GOT3 (cell line): ENCODE measurements at regions not wholly inside any gene's neighbourhood (a gene's known extent, or its start where the extent isn't known, plus 50 kb on each side); places are given as distances from the start of the nearest gene placed in this dataset.
"Not testable (repeated sequence)": the region's sequence is repeated elsewhere in the genome, so short reads cannot be mapped to it uniquely, and the experiment has no call there.

ENCODE experiments used
- DNase-seq: peaks from one replicate; lab custom pipeline; 2025; ENCODE audit warnings: mixed read lengths; lab: John Stamatoyannopoulos, UW

DNA sequence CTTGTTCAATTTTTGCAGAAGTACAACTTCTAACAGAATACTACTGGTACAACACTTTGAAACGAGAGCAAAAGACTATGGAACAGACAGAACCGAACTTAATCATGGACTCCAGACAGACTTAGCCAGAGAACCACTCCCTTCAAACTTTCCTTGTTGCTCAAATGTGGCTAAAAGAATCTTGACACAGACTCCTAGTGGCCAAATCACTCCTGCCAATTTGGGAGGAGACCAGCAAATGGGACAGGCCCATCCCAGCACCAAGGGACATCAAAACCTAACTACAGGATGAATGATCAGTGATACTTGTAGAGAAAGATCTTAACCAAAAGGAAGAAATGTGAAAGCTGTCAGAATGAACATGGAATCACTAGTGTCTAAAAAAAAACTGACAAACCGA, 154.0 kb downstream of the MATN1 start:
- DNase-seq: no peak

DNA sequence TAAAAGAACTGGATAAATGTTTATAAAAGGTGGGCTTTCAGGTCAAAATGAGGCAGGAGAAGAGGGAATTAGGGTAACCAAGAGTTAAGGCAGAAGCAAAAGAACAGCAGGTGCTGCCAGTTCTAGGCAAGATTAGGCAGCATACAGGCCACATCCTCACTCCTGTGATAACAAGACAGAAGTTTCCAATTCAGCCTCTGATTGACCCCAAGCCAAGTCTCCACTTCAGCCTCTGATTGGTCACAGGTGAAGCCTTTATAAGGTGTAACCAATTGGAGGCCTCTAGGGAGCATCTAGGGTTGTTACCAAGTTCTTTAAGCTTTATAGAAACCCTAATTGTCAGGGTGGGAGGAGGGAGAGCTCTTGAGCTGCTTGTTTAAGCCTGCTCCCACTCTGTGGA, 160.8 kb downstream of the MATN1 start:
- no peak for DNase-seq

DNA sequence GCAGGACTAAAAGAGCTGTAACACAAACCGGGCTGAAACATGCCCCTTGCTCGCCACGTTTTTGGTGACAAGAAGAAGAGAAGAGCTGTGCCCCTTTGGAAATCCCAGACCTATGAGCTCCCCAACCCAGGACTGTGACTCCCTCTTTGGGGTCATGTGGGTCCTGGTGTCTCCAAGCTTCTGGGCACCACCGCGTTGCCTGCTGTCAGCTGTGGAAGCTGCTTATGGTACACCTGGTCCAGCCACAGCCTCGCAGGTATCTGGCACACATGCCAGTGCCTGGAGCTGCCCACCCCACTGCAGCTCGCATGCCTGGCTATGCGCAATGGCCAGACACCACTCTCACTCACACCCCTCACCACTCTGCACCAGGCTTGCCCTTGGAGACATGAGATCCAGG, 171.8 kb downstream of the MATN1 start:
- DNase-seq: no peak

DNA sequence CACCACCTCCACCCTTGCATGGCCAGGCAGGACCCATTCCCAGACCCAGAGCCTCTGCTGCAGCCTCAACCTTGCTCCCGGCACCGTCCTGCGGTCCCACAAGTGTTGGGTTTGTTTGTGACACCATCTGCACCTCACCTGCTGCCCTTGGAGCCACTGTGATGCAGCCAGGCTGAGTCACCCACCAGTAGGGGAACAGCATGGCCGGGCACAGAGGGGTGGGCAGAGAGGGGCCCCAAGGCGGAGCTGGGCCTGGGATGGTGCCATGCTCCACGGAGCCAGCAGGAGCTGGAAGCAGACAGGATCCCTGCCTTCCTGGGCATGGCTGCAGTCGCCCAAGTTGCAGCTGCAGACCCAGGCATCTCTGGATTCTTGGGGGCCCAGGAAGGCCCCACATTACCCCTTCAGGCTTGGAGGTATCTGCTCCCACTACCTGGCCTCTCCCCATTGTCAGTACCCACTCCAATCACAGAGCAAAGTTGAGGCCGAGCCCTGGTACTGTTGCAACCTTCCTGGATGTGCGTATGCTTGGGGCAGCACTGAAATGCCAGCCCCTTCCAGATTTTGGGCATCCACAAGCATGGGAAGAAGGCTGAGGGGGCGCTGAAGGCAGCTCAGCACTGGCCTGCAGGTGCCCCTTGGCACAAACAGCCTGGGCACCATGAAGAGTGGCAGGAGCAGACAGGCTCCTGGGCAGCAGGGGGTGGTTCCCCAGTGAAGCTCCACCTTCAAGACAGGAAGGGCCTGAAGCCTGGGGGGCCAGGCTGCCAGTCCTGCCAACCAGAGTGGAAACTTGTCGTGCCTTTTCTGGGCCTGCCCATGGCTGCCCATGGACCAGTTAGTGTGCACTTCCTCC, 172.8 kb downstream of the MATN1 start:
- DNase-seq: no peak

DNA sequence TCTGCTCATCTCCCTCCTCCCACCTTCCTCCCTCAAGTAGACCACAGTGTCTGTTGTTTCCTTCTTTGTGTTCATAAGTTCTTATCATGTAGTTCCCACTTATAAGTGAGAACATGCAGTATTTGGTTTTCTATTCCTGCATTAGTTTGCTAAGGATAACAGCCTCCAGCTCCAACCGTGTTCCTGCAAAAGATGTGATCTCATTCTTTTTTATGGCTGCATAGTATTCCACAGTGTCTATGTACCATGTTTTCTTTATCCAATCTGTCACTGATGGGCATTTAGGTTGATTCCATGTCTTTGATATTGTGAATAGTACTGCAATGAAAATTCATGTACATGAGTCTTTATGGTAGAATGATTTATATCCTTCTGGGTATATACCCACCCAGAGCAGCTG, 173.5 kb downstream of the MATN1 start:
- DNase-seq: not testable (repeated sequence)

DNA sequence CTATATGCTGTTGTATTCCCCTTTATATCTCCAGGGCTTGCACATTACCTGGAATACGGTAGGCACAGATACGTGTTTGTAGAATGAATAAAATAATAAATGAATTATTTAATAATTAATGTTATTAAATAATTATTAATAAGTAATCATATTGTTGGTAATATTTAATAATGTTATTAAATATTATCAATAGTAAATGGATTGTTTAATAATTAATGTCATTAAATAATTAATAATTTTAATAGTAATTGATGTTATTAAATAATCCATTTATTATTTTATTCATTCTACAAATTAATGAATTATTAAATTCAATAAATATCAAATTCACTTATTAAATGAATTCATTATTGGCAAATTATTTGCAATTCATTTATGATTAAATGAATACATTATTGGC, 175.1 kb downstream of the MATN1 start:
- DNase-seq: no peak

DNA sequence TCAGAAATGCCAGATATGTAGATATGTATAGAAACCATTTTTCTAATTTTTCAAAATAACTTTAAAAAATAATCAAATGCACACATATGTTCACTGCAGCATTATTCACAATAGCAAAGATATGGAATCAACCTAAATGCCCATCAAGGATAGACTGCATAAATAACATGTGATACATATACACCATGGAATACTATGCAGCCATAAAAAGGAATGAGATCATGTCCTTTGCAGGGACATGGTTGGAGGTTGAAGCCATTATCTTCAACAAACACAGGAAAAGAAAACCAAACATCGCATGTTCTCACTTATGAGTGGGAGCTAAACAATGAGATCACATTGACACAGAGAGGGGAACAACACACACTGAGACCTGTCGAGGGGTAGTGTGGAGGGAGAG, 176.1 kb downstream of the MATN1 start:
- DNase-seq: not testable (repeated sequence)

DNA sequence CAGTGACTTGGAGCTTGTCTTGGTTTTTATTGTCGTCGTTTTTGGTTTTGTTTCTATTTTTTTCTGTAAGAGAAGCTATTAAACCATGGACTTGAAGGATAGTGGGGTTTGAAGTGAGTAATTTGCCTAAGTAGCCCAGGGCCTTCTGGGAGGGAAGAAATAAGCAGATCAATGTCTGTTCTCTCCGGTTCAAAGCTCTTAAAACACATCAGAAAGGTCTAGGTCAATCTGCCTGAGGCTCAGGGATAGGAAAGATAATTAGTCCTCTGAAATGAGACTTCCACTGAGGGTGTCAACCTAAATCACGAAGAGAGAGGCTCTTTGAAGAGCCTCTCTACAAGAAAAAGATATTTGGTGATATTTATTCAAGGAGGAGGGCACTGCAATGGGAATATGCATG, 178.0 kb downstream of the MATN1 start:
- DNase-seq: no peak

DNA sequence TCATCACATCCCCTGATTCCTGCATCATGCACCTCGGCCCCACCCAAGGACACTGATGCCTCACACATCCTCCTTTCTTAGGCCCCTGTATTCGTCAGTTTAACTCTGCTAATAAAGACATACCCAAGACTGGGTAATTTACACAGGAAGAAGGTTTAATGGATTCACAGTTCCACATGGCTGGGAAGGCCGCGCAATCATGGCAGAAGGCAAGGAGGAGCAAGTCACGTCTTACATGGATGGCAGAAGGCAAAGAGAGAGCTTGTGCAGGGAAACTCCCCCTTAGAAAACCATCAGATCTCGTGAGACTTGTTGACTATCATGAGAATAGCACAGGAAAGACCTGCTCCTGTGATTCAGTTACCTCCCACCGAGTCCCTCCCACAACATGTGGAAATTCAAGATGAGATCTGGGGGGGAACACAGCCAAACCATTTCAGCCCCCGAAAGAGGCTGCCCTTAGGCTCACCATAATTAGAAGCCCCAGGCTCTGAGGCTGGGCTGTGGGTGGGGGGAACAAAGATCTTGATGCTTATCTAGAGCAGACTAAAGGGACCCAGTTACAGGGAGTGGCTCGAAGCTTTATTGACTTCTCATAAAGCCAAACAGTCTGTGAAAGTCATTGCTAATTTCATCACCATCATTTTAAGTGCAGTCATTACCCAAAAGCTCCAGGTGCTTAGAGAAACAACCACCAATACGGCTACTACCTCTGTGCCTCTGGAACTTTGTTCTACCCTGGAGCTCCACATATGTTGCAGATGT, 181.5 kb downstream of the MATN1 start:
- DNase-seq: no peak

DNA sequence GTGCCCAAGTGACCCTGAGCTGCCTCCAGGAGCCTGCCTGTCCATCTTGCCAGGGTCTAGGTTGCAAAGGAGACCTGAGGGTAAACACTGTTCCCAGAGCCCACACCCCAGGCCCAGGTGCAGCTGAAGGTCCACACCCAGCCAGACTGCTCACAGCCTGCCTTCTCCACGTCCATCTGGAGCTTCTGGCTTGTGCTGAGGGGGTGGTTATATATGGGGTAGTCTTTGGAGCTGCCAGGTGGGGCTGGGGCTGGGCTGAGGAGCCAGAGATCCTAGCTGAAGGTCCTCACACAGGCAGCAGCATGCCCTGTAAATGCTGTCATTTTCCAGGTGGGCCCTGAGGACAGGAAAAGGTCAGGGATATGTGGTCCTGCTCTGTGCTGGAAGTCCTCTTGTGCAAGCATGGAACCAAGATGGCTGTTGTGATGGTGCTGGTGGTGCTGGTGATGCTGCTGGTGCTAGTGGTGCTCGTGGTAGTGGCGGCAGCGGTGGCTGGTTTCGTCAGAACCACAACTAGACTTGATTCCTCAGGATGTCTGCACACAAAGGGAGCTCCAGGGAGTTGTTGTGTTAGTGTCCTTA, 182.7 kb downstream of the MATN1 start:
- no peak for DNase-seq

DNA sequence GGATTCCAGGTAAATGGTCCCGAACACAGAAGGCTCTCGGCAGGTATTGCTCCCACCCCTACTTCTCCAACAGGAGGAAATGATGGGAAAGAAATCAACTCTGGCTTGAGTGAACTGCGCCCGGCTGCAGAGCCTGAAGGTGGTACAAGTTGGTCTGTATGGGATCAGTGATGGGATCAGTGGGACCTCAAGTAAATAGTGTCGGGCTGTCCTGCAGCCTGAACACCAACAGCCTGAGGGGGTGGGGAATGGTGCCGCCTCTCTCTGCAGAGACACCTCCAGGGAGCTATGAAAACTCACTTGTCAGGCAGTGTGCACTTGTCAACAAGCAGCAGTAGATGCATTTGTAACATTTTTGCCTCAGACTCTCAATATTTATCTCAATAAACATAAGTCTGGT, 183.5 kb downstream of the MATN1 start:
- no peak for DNase-seq

DNA sequence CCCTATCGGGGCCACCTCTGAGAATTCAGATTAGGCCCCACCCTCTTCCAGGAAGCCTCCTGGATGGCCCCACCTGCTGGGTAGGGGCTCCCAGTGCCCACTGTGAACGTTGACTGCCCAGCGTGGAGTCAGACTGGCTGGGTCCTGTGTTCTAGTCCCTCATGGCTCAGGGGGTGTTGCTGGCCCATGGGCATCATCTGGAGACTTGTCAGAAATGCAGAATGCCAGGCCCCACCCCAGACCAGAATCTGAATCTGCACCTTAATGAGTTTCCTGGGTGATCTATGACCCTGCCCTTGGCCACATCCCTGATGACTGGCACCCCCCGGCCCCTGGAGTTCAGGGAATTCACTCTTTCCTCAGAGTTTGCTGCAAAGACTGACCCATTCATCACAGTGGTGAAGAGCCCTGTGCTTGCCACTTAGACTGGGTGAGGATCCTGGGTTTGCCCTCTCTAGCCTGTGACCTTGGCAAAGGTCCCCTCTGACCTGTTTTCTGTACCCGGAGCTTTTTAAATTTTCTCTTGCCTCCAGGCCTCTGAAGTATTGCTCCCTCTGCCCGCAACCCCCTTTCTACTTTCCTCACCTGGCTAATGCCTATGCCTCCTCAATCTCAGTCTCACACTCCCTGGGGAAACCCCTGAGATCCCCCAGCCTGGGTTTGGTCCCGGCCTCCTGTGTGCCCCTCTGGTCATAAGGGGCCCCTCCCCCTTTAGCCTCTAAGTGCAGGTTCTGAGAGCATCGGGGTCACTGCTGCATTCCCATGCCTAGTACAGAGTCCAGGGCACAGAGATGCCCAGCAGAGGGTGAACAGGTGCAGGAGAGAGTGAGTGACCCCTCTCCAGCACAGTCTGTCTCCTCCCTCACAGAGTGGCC, 184.2 kb downstream of the MATN1 start:
- no peak for DNase-seq

DNA sequence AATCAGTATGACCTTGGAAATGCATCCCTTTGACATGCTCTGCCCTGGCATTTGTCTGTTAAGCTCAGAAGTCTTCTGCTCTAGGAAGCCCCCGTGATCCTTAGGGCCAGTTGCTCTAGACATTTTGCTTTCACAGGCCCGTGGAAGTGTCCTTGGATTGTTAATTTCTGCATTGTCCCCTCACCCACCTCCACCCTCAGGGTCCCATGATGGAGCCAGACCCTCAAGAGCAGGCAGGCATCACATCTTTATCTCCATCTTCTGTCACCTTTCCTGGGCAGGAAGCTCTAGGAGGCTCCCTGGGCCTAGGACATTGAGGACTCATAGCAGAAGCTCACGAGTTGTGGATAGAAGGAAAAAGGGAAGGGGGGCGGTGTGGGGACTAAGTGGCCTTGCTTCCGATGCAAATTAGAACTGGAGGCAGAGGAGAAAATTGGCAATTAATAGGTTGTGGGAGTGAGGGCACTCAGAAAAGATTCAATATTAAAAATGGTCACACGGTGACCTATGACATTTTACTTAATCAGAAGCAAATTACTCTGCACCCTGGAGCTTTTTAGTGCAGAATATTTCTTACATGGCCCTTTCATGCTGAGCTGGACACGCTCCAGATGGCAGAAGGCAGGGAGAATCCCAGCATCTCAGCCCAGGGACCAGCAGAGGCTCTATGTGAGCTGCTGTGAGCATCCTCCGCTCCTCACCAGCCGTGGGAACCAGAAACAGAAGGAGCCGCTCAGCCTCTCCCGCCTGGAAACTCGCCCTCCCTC, 185.0 kb downstream of the MATN1 start:
- DNase-seq: no peak

DNA sequence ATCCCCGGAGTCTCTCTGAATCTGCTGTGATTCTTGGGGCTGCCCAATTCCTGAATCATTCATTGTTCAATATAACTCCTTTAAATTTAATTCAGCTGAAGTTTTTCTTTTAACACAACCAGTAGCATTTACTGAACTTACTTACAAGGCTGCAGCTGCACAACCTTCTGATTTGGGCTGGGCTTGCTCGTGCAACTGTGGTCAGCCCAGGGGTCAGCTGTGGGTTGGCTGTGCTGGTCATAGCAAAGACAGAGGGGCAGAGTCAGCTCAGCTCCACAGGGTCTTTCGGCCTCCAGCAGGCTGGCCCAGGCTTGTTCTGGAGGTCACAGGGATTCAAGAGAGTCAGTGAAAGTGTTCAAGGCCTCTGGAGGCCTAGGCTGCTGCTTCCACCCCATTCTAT, 186.1 kb downstream of the MATN1 start:
- DNase-seq: no peak

DNA sequence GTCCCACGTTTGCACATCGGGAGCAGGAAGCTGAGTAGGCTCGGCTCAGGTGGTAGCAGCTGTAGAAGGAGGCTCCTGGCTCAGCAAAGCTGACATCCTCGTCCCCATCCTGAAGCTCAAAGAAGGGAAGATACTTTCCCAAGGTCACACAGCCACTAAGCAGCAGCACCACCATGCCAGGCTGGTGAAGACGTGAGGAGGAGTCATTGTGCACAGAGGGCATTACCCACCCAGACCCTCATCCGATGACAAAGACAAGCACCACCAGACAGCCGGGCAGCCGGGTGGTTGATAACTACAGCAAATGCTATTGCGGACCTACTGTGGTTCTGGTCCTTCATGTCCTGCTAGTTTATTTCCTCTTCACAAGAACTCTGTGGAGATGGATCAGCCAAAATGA, 186.9 kb downstream of the MATN1 start:
- DNase-seq: no peak

DNA sequence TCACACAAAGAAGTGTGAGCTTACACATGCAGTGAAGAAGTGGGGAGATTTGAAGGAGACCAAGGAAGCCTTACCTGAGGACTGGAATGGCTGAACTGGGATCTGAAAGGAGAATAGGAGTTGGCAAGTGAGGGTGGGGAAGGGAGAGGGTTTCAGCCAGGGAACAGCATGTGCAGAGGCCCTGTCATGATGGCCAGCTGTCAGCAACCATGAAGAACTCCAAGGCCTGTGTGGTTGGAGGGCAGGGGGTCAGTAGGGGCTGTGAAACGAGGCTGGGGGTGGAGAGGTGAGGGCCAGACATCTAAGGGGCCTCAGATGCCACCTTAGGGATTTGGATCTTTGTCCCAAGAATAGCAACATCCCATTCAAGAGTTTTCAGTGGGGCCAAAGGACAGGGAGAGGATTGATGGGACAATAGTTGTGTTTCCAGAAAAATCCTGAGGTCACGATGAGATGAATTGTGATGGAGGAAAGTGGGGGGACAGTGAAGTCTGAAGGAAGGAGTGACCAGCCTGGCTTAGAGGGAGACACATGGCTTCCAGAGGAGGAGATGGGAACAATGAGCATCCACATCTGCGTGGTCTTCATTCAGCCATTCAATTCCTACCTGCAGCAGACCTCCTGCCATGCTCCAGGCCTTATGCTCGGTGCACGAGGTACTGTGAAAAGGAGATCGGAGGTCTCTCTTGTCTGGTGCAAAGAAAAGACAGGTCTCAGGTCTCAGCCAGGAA, 187.6 kb downstream of the MATN1 start:
- DNase-seq: no peak

DNA sequence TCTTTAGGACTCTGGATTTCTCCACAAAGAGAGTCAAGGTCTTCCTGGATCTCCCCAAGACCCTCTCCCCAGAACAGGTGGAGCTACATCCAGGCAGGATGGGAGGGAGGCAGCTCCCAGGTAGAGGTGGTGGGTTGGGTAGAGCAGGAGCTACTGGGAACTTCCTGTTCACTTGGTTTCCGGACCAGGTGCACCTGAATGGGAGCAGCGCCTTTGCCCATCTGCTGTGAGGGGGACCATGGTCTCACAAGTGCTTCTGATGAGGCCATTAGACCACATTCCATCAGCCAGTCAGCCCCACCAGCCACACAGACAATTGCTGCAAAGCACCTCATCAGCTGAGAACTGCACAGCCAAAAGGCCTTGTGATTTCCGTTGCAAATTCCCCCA, 188.8 kb downstream of the MATN1 start:
- no peak for DNase-seq

DNA sequence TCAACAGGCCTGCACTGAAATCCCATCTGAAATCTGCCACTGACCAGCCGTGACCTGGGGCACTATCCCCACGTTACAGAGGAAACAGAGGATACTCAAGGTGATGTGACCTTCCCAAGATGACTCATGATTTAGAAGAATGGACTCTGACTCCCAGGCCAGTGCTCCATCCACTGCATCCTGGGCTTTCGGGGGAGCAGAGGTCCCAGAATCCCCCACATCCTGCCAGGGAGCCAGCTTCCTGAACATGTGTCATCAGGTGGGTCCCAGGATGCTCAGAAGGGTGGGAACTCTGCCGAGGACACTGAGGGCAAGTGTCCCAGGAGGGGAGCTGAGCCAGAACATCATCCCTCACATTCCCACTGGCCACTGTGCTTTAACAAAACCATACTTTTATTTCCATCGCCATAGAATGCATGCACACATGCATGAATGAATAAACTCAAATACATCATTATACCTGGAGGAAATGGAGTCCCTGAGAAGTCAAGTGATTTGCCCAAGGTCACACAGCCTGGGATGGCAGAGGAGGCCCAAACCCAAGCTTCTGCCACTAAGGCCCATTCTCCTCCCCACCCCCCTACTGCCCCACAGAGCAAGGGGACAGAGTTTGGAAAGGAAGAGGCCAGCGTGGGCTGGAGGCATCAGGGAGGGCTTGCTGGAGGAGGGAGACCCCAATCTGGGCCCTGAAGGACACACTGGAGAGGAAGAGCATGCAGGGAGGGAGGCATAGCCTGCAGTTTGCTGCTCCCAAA, 189.4 kb downstream of the MATN1 start:
- no peak for DNase-seq

DNA sequence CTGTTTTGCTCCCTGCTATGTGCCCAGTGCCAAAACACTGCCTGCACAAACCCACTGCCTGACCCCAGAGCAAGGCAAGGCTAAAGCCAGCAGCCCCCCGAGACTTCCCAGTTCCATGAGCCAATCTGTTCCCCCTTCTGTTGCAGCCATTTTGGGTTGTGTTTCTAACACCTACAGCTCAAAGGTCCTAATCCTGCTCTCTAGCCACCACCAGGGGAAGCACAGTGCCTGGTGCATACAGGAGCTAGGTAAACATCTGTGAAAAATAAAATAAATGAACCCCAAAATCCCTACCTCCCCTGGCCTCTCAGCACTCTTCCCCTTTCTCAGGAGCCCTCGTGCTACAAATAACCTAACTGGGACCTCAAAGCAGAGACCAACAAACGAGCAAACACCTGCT, 190.2 kb downstream of the MATN1 start:
- no peak for DNase-seq

DNA sequence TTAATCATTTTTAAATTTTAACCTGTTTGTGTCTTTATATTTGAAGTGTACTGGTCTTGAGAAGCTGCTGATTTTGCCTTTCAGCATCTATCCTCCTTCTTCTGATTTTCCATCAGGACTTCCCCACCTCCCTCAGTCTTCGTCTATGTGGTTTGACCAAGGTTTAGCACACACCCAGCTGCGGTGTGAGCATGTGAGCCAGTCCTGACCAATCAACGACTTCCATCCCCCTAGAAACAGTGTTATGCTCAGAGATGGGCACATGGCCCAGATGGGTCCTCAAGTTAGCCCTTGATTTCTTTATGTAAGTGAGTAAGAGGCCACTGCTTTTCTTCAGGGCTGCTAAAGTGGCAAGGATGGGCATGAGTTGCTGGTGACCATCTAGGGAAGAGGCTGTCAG, 190.8 kb downstream of the MATN1 start:
- no peak for DNase-seq
